K562 (cell line): ENCODE measurements at regions not wholly inside any gene's neighbourhood (a gene's known extent, or its start where the extent isn't known, plus 50 kb on each side); places are given as distances from the start of the nearest gene placed in this dataset.

Source experiments
- ATAC-seq: fragments of 200-7000 bp; cut with Tn5 transposase; 3 replicates; pipeline ENCODE4 v1.9.1; 2020; ENCODE audit warnings: moderate library complexity
- BruUV-seq: library from RNA; stranded (reverse); fragments of 400-500 nt; replicated peaks from 2 replicates; lab custom pipeline; 2021; lab: Mats Ljungman, UMichigan
- CTCF ChIA-PET: fragments of 300-600 bp; formaldehyde crosslinking; extraction: SDS; loops from one replicate; lab custom pipeline; 2021; ENCODE audit warnings: low intra/inter-chr PET ratio; lab: Yijun Ruan, JAX
- POLR2A ChIA-PET: fragments of 300-600, 350-650 bp; sonication (Branson Sonifier 250); formaldehyde crosslinking; extraction: SDS; loops from one replicate; lab custom pipeline; 2021; ENCODE audit warnings: antibody characterized with exemption, inconsistent platforms; lab: Yijun Ruan, JAX
- DNase-seq, 4 experiments: peaks; one replicate each; pipeline versions ENCODE4 v3.0.0 to v3.0.0-alpha.2; 2011 to 2018; ENCODE audit warnings: low spot score in 3 of 4, mixed read lengths in 3 of 4; ENCODE audit errors: extremely low read depth in 1 of 4
- FAIRE-seq: peaks from 2 replicates; lab custom pipeline; 2011; peaks lifted over from hg19 to GRCh38; lab: Jason Lieb, UNC
- H2AFZ ChIP-seq: 2 replicates; pipeline ENCODE4 v1.6.0; 2011; ENCODE audit warnings: low read depth, low read length, control low read depth, inconsistent platforms
- H3K27ac ChIP-seq: fragments of 200-600 bp; 3 replicates; pipeline ENCODE4 v1.8.0; 2011; ENCODE audit warnings: low read depth, mild to moderate bottlenecking, control low read depth, inconsistent platforms, low read length, moderate library complexity, mixed read lengths; ENCODE audit errors: extremely low read depth
- H3K27me3 ChIP-seq, 2 experiments: fragments of 300-600 bp in 1 of 2; 2 replicates in 1 of 2; 3 replicates in 1 of 2; pipeline versions ENCODE4 v1.6.0 to v1.8.0; 2011; ENCODE audit warnings: inconsistent platforms in 2 of 2, low read length in 2 of 2, mild to moderate bottlenecking in 1 of 2, mixed read lengths in 1 of 2, moderate library complexity in 1 of 2; ENCODE audit not compliant: control insufficient read depth in 2 of 2, insufficient read depth in 2 of 2
- H3K36me3 ChIP-seq: fragments of 300-600 bp; 3 replicates; pipeline ENCODE4 v1.8.0; 2011; ENCODE audit warnings: mild to moderate bottlenecking, low read length, inconsistent platforms; ENCODE audit not compliant: control insufficient read depth, insufficient read depth
- H3K4me1 ChIP-seq, 2 experiments: fragments of 200-600 bp in 1 of 2; replicated peaks in 1 of 2; 2 replicates in 1 of 2; 3 replicates in 1 of 2; pipeline versions ENCODE4 v1.5.1 to v1.8.0; 2011; ENCODE audit warnings: inconsistent platforms in 2 of 2, low read length in 2 of 2, mild to moderate bottlenecking in 1 of 2, mixed read lengths in 1 of 2, moderate library complexity in 1 of 2; ENCODE audit not compliant: control insufficient read depth in 2 of 2, insufficient read depth in 2 of 2
- H3K4me2 ChIP-seq: 2 replicates; pipeline ENCODE4 v1.6.1; 2011; ENCODE audit warnings: low read length, control low read depth, inconsistent platforms, mixed read lengths; ENCODE audit not compliant: insufficient read depth
- H3K4me3 ChIP-seq: fragments of 200-600 bp; sonication (generic), shearing (Covaris generic); 2 replicates; pipeline ENCODE4 v1.5.1; 2016; ENCODE audit warnings: control low read depth, inconsistent platforms
- H3K79me2 ChIP-seq: fragments of 200-600 bp; 3 replicates; pipeline ENCODE4 v1.8.0; 2011; ENCODE audit warnings: low read length, inconsistent platforms; ENCODE audit not compliant: control insufficient read depth, insufficient read depth
- H3K9ac ChIP-seq, 2 experiments: 2 replicates each; pipeline versions ENCODE4 v1.6.0 to v1.6.1; 2011; ENCODE audit warnings: low read depth in 2 of 2, low read length in 2 of 2, control low read depth in 1 of 2, inconsistent platforms in 1 of 2, mild to moderate bottlenecking in 1 of 2, mixed read lengths in 1 of 2; ENCODE audit not compliant: insufficient read depth in 1 of 2
- H3K9me1 ChIP-seq: one replicate; pipeline ENCODE4 v1.6.0; 2011; ENCODE audit warnings: inconsistent platforms, mild to moderate bottlenecking, low read length, moderate library complexity; ENCODE audit not compliant: control insufficient read depth, insufficient read depth
- H3K9me3 ChIP-seq: replicated peaks from 2 replicates; pipeline ENCODE4 v1.5.1; 2011; ENCODE audit warnings: low read depth, low read length, inconsistent platforms; ENCODE audit not compliant: control insufficient read depth, insufficient read depth
- H4K20me1 ChIP-seq: replicated peaks from 2 replicates; pipeline ENCODE4 v1.6.1; 2011; ENCODE audit warnings: low read length, inconsistent platforms, mixed read lengths; ENCODE audit not compliant: control insufficient read depth, insufficient read depth
- CXXC5 ChIP-seq: fragments of 250-450 bp; sonication (Bioruptor Pico); IDR thresholded peaks from 2 replicates; pipeline ENCODE4 v1.8.0; 2022; ENCODE audit warnings: inconsistent platforms, mild to moderate bottlenecking, moderate library complexity
- EHMT2 ChIP-seq: fragments of 450-650 bp; IDR thresholded peaks from 2 replicates; pipeline ENCODE4 v1.6.1; 2018; ENCODE audit warnings: antibody characterized with exemption
- FOS ChIP-seq: IDR thresholded peaks from 3 replicates; pipeline ENCODE4 v1.6.1; 2011; ENCODE audit not compliant: insufficient read length; ENCODE audit errors: extremely low read depth
- MCM5 ChIP-seq: fragments of 450-650 bp; IDR thresholded peaks from 2 replicates; pipeline ENCODE4 v1.6.1; 2016; ENCODE audit warnings: low read depth
- NBN ChIP-seq: fragments of 450-650 bp; IDR thresholded peaks from 2 replicates; pipeline ENCODE4 v1.6.1; 2016; ENCODE audit warnings: low read depth, mild to moderate bottlenecking
- RBM25 ChIP-seq: fragments of 200-400 bp; formaldehyde crosslinking; IDR thresholded peaks from 2 replicates; pipeline ENCODE4 v1.6.1; 2018; ENCODE audit warnings: low read length, low read depth, moderate library complexity; ENCODE audit not compliant: severe bottlenecking
- SNIP1 ChIP-seq: fragments of 450-650 bp; IDR thresholded peaks from 2 replicates; pipeline ENCODE4 v1.7.1; 2017; ENCODE audit warnings: low read depth, mild to moderate bottlenecking
- TFE3 ChIP-seq: fragments of 450-650 bp; formaldehyde crosslinking; IDR thresholded peaks from 2 replicates; pipeline ENCODE4 v1.4.0; 2020; ENCODE audit warnings: mild to moderate bottlenecking, mixed read lengths
- TRIM24 ChIP-seq, 2 experiments: fragments of 450-650 bp; IDR thresholded peaks; 2 replicates each; pipeline ENCODE4 v1.6.1; 2016
- ZNF146 ChIP-seq: IDR thresholded peaks from one replicate; pipeline ENCODE4 v1.6.1; 2018; ENCODE audit warnings: missing compliant biosample characterization; ENCODE audit not compliant: unreplicated experiment
- WGBS: fragments of 100-300 bp; shearing (Covaris generic); methylation state at CpG from one replicate; pipeline ENCODE4 v1.1.6; 2016; ENCODE audit warnings: low coverage, mixed read lengths; ENCODE audit not compliant: insufficient coverage; ENCODE audit errors: missing lambda C conversion rate; 5-methylcytosine and 5-hydroxymethylcytosine counted together
- in situ Hi-C: fragments of 300-500 bp; cut with MboI; formaldehyde crosslinking; loops from 4 replicates; pipeline ENCODE4 v1.15.0; 2018; ENCODE audit warnings: inconsistent platforms, mixed read lengths
- intact Hi-C: fragments of 100-400 bp; cut with micrococcal nuclease; formaldehyde crosslinking; loops from 2 replicates; pipeline ENCODE4 v1.14.2; 2022

DNA sequence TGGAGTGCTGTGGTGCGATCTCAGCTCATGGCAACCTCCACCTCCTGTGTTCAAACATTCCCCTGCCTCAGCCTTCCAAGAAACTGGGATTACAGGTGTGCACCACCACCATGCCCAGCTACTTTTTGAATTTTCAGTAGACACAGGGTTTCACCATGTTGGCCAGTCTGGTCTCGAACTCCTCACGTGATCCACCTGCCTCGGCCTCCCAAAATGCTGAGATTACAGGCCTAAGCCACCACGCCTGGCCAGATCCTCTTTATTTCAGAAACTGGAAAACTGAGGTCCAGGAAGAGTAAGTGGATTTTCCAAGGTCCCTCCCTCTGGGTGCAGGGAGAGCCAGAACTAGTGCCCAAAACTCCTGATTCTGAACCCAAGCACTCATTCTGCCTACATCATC, 413.1 kb upstream of the AUTS2 start:
- H3K4me1 ChIP-seq: no peaks in the 10 kb centered on the region
- H3K79me2 ChIP-seq: no peaks in the 10 kb centered on the region
- intact Hi-C loops: no loop called here
- 2% methylated on average over 5 of the region's 5 CpGs for WGBS
- no peak for DNase-seq
- no peak for ATAC-seq
- no peak overlapping the region for H3K9ac ChIP-seq
- H3K9me1 ChIP-seq: no peaks in the 10 kb centered on the region
- in situ Hi-C loops: no loop called here
- no peak overlapping the region for H3K27ac ChIP-seq
- H3K4me3 ChIP-seq: no peak overlapping the region
- BruUV-seq: no TSS peak
- peaks cover 0 to 4% of the 10 kb centered on the region in 2 experiments; a peak in 1 of 5 replicates for H3K27me3 ChIP-seq
- TF ChIP-seq NBN: no peak
- TF ChIP-seq TRIM24 (IDR thresholded peaks at IDR 0.05): no peak
- no peak for TF ChIP-seq EHMT2
- no peak for TF ChIP-seq MCM5
- TF ChIP-seq FOS: no peak
- H4K20me1 ChIP-seq: no peaks in the 10 kb centered on the region
- CTCF ChIA-PET: no interaction called here
- H3K36me3 ChIP-seq: no peaks in the 10 kb centered on the region
- H2AFZ ChIP-seq: no peak overlapping the region
- no peak overlapping the region for H3K4me2 ChIP-seq
- no peak for FAIRE-seq
- POLR2A ChIA-PET: no interaction called here
- H3K9me3 ChIP-seq: no peaks in the 10 kb centered on the region

GRCh38 chr7:69186974-69187373, 411.3 kb upstream of the AUTS2 start:
- Histone ChIP-seq H3K79me2 (no peaks in the 10 kb centered on the region), H3K4me2 (no peak overlapping the region), H3K4me1 (no peaks in the 10 kb centered on the region), H3K36me3 (no peaks in the 10 kb centered on the region), H3K9me1 (no peaks in the 10 kb centered on the region), H3K27ac (no peak overlapping the region), H4K20me1 (no peaks in the 10 kb centered on the region), H3K27me3 (peaks cover 0 to 4% of the 10 kb centered on the region in 2 experiments; a peak in 1 of 5 replicates), H3K9me3 (no peaks in the 10 kb centered on the region), H3K4me3 (no peak overlapping the region), H2AFZ (no peak overlapping the region), H3K9ac (no peak overlapping the region)
- intact Hi-C loops (no loop called here), in situ Hi-C loops (no loop called here)
- POLR2A ChIA-PET: no interaction called here
- DNase-seq (no peak), FAIRE-seq (no peak), ATAC-seq (no peak)
- CTCF ChIA-PET: no interaction called here
- WGBS: 1% methylated on average over 5 of the region's 5 CpGs
- no TSS peak for BruUV-seq
- TF ChIP-seq CXXC5 (CRISPR knock-in tag): no peak
- no peak for TF ChIP-seq TFE3 (CRISPR knock-in tag)
- TF ChIP-seq RBM25: peak; percentile 68
- peak; percentile 75 for TF ChIP-seq ZNF146 (CRISPR knock-in tag)
- no peak for TF ChIP-seq SNIP1
